B cell (primary cell): ENCODE measurements at regions not wholly inside any gene's neighbourhood (a gene's known extent, or its start where the extent isn't known, plus 50 kb on each side); places are given as distances from the start of the nearest gene placed in this dataset.

Source experiments
- CTCF ChIP-seq: fragments of 200-600 bp; IDR thresholded peaks from one replicate; pipeline ENCODE4 v1.8.0; 2022; ENCODE audit warnings: antibody characterized with exemption, mild to moderate bottlenecking
- EZH2 ChIP-seq: IDR thresholded peaks from 2 replicates; pipeline ENCODE4 v1.6.1; 2012; ENCODE audit warnings: borderline replicate concordance, low read depth, mild to moderate bottlenecking, moderate library complexity, low read length; ENCODE audit not compliant: insufficient read depth, poor library complexity, severe bottlenecking

GRCh38 chr10:8638088-8638672 lies 583.7 kb downstream of the GATA3 start:
- TF ChIP-seq CTCF: no peak
- TF ChIP-seq EZH2: no peak
